NCI-H187 (cell line): ENCODE measurements at regions not wholly inside any gene's neighbourhood (a gene's known extent, or its start where the extent isn't known, plus 50 kb on each side); places are given as distances from the start of the nearest gene placed in this dataset.
"Not testable (repeated sequence)": the region's sequence is repeated elsewhere in the genome, so short reads cannot be mapped to it uniquely, and the experiment has no call there.

ENCODE experiments used
- DNase-seq, 2 experiments: peaks; one replicate each; lab custom pipeline; 2025; lab: John Stamatoyannopoulos, UW

- DNase-seq, result no peak
Measured at GRCh38 chr12:114616081-114616480, 67.9 kb downstream of the TBX3 start.

- DNase-seq, result no peak
Measured at GRCh38 chr12:114614040-114614439, 69.9 kb downstream of the TBX3 start.

GRCh38 chr12:114612062-114612461 lies 71.9 kb downstream of the TBX3 start:
- DNase-seq, result no peak

GRCh38 chr12:114611145-114612018 lies 72.6 kb downstream of the TBX3 start:
- no peak for DNase-seq

- no peak for DNase-seq
Measured at GRCh38 chr12:114608509-114608908, 75.5 kb downstream of the TBX3 start.

- DNase-seq, result no peak
Measured at GRCh38 chr12:114605918-114606317, 78.1 kb downstream of the TBX3 start.

- DNase-seq, result no peak
Measured at GRCh38 chr12:114604606-114605005, 79.4 kb downstream of the TBX3 start.

- DNase-seq, result not testable (repeated sequence)
Measured at GRCh38 chr12:114600584-114600983, 83.4 kb downstream of the TBX3 start.

- DNase-seq, result no peak
Measured at GRCh38 chr12:114598111-114598510, 85.9 kb downstream of the TBX3 start.

- DNase-seq, result no peak
Measured at GRCh38 chr12:114592946-114593345, 91.0 kb downstream of the TBX3 start.

GRCh38 chr12:114588061-114588460 lies 95.9 kb downstream of the TBX3 start:
- DNase-seq, result no peak

GRCh38 chr12:114580306-114580705 lies 103.7 kb downstream of the TBX3 start:
- DNase-seq, result no peak

GRCh38 chr12:114579389-114579788 lies 104.6 kb downstream of the TBX3 start:
- DNase-seq, result no peak

- DNase-seq, result no peak
Measured at GRCh38 chr12:114562654-114563053, 121.3 kb downstream of the TBX3 start.

- DNase-seq, result no peak
Measured at GRCh38 chr12:114555451-114555850, 128.5 kb downstream of the TBX3 start.

GRCh38 chr12:114547636-114548035 lies 136.3 kb downstream of the TBX3 start:
- no peak for DNase-seq

GRCh38 chr12:114530417-114530816 lies 124.5 kb upstream of the TBX5 start:
- no peak for DNase-seq

- no peak for DNase-seq
Measured at GRCh38 chr12:114529966-114530365, 124.0 kb upstream of the TBX5 start.

GRCh38 chr12:114528766-114529165 lies 122.8 kb upstream of the TBX5 start:
- no peak for DNase-seq

- not testable (repeated sequence) for DNase-seq
Measured at GRCh38 chr12:114521160-114521559, 115.2 kb upstream of the TBX5 start.

- no peak for DNase-seq
Measured at GRCh38 chr12:114512351-114512750, 106.4 kb upstream of the TBX5 start.

GRCh38 chr12:114508529-114509129 lies 102.7 kb upstream of the TBX5 start:
- peak; percentile 74 to 88 for DNase-seq

GRCh38 chr12:114506651-114507050 lies 100.7 kb upstream of the TBX5 start:
- no peak for DNase-seq

- no peak for DNase-seq
Measured at GRCh38 chr12:114504311-114504710, 98.4 kb upstream of the TBX5 start.
